HPDE6-E6E7 (cell line): ENCODE measurements at regions not wholly inside any gene's neighbourhood (a gene's known extent, or its start where the extent isn't known, plus 50 kb on each side); places are given as distances from the start of the nearest gene placed in this dataset.

ENCODE experiments used
- DNase-seq: peaks from one replicate; pipeline ENCODE4 v3.0.0; 2011; ENCODE audit warnings: missing footprints; ENCODE audit errors: extremely low spot score

GRCh38 chr16:73747328-73747727 lies 549.3 kb upstream of the PSMD7 start:
- no peak for DNase-seq

- no peak for DNase-seq
These were observed 550.1 kb upstream of the PSMD7 start for GRCh38 chr16:73746554-73746953.

GRCh38 chr16:73743665-73744496 lies 552.7 kb upstream of the PSMD7 start:
- no peak for DNase-seq

- no peak for DNase-seq
These were observed 557.4 kb upstream of the PSMD7 start for GRCh38 chr16:73739049-73739769.

- DNase-seq = no peak
These were observed 558.3 kb upstream of the PSMD7 start for GRCh38 chr16:73738266-73738665.

- no peak for DNase-seq
These were observed 559.0 kb upstream of the PSMD7 start for GRCh38 chr16:73737637-73738036.

- DNase-seq = no peak
These were observed 560.7 kb upstream of the PSMD7 start for GRCh38 chr16:73735954-73736353.

GRCh38 chr16:73735018-73735417 lies 561.6 kb upstream of the PSMD7 start:
- peak; percentile 70 for DNase-seq

- DNase-seq = no peak
These were observed 563.9 kb upstream of the PSMD7 start for GRCh38 chr16:73732681-73733080.

- DNase-seq = no peak
These were observed 564.5 kb upstream of the PSMD7 start for GRCh38 chr16:73732143-73732542.

GRCh38 chr16:73730481-73731090 lies 566.0 kb upstream of the PSMD7 start:
- DNase-seq = no peak

GRCh38 chr16:73725156-73725555 lies 571.5 kb upstream of the PSMD7 start:
- DNase-seq = no peak

- DNase-seq = no peak
These were observed 572.1 kb upstream of the PSMD7 start for GRCh38 chr16:73724503-73724902.

GRCh38 chr16:73717266-73717974 lies 579.2 kb upstream of the PSMD7 start:
- no peak for DNase-seq

GRCh38 chr16:73714976-73715375 lies 581.6 kb upstream of the PSMD7 start:
- DNase-seq = no peak

- DNase-seq = no peak
These were observed 582.7 kb upstream of the PSMD7 start for GRCh38 chr16:73713778-73714495.

- no peak for DNase-seq
These were observed 583.4 kb upstream of the PSMD7 start for GRCh38 chr16:73713251-73713650.

- DNase-seq = no peak
These were observed 585.1 kb upstream of the PSMD7 start for GRCh38 chr16:73711406-73712080.

GRCh38 chr16:73710526-73710925 lies 586.1 kb upstream of the PSMD7 start:
- DNase-seq = no peak

- DNase-seq = no peak
These were observed 588.8 kb upstream of the PSMD7 start for GRCh38 chr16:73707863-73708262.

GRCh38 chr16:73703891-73704290 lies 592.7 kb upstream of the PSMD7 start:
- DNase-seq = no peak
